NCI-H1436 treated with DMSO at 0.1 percent for 48 hours (cell line): ENCODE measurements at regions not wholly inside any gene's neighbourhood (a gene's known extent, or its start where the extent isn't known, plus 50 kb on each side); places are given as distances from the start of the nearest gene placed in this dataset.
"Not testable (repeated sequence)": the region's sequence is repeated elsewhere in the genome, so short reads cannot be mapped to it uniquely, and the experiment has no call there.

ENCODE experiments used
- DNase-seq: peaks from one replicate; lab custom pipeline; 2025; lab: John Stamatoyannopoulos, UW

DNA sequence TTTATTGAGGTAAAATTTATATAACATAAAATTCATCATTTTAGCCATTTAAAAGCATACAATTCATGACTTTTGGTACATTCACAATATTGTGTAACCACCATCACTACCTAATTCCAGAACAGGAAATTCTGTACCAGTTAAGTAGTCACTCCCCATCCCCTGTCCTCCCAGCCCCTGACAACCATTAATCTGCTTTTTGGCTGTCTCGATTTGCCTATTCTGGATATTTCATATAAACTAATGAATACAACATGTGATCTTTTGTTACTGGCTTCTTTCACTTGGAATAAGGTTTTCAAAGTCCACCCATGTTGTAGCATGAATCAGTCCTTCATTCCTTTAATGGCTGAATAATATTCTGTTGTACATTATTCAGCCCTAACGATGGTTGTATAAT, 115.6 kb upstream of the KLF14 start:
- no peak for DNase-seq

DNA sequence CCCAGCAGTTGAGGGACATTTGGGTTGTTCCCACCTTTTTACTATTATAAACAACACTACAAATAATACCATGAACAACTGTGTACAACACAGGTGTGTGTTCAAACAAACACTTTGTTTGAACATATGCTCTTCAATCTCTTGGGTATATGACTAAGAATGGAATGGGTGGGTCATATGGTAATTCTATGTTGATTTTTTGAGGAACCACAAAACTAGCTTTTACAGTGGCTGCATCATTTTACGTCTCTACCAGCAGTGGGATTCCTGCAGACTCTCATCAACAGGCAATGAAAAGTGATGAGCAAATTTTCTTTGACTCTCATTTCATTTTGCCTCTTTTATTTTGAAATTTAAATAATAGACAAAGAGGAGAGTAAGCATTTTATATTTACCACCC, 116.9 kb upstream of the KLF14 start:
- DNase-seq = no peak

DNA sequence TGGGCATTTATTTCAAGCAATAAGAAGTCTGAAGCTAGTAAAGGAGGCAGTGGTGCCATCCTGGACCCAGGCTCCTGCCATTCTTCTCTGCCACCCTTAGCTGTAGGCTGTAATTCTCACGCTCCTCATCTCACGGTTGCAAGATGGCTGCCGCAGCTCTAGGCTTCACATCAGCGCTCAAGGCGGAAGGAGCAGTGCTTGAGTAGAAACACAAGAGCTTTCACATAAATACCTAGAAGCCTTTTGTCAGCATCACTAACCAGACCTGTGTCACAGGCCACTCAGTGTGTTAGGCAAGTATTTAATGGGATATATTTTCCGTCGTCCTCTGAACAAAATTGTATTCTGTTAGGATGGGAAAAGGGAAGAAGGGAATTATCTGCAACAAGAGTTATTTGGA, 118.9 kb upstream of the KLF14 start:
- no peak for DNase-seq

GRCh38 chr7:130853503-130854279, 119.7 kb upstream of the KLF14 start:
- no peak for DNase-seq

GRCh38 chr7:130854481-130854880, 120.5 kb upstream of the KLF14 start:
- no peak for DNase-seq

DNA sequence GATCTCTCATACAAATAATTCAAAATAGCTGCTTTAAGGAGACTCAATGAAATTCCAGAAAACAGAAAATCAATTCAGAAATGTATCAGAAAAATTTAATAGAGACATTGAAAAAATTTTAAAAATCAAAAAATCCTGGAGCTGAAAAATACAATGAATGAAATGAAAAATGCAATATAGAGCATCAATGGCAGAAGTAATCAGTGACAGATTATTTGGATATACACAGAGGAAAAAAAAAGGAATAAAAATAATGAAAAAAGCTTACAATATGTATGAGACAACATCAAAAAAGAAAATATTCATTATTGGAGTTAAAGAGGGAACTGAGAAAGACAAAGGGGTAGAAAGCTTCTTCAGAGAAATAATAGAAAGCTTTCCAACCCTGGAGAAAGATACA, 122.9 kb upstream of the KLF14 start:
- DNase-seq = no peak

DNA sequence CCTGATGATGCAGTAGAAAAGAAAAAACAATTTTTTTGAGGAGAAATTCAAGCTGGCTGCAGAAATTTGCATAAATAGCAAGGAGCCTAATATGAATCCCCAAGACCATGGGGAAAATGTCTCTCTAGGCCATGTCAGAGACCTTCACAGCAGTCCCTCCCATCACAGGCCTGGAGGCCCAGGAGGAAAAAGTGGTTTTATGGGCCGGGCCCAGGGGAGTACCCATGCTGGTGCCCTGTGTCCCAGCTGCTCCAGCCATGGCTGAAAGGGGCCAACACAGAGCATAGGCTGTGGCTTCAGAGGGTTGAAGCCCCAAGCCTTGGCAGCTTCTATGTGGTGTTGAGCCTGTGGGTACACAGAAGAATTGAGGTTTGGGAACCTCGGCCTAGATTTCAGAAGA, 126.8 kb upstream of the KLF14 start:
- DNase-seq = not testable (repeated sequence)

DNA sequence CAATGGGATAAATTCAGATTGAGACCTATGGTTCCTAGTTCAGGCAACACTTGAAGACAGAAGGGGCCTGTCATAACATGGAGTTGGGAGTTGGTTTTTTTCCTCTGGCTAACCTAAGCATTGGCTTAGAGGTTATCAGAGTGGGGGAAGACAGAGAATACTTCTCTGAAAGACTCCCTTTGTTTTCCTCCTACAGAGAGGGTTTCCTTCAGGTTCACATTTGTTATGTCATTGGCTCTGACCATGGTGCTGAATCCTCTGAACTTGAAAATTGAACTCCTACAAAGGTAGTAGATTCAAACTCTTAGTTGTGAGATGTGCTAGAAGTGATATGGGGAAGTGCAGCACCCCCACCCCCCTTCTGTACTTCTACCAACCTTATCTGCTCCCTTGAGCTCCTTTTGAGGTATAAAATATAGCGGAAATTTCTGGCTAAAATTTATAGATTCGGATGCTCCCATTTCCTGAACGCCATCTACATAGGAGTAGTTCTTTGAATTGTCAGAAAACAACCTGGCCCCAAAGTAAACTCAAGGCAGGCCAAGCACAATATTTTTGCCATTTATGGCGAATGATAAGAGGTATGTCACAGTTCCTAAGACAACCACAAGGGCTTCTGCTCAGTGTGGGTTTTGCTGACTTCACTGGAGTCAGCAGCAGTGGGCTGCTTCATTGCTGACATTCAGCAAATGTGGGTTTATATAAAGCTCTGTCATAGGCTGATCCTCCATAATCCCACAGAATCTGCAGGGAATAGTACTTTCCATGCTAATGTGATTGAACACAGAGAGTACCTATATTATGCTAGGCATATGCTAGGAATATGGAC, 131.6 kb upstream of the KLF14 start:
- DNase-seq = no peak

- DNase-seq = no peak
Observed at GRCh38 chr7:130867039-130867438, 133.0 kb upstream of the KLF14 start.

- no peak for DNase-seq
Observed at GRCh38 chr7:130867581-130868136, 133.7 kb upstream of the KLF14 start.

DNA sequence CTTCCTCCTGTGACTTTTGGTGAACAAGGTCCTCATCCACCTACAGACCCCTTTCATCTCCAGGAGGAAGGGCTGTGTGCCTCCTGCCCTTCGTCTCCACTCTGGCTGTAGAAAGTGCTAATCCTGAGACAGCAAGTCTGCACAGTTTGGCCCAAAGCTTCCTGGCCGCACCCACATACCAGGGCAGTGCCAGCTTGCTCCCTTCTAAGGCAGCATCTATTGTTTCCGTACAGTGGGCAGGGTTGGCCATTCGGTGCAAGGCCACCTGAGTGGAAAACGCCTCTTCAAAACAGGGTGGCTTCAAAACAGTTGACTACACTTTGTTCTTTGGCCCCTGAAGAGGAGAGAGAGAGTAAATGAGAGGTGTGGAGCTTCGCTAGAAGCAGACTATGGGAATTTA, 134.1 kb upstream of the KLF14 start:
- no peak for DNase-seq

- DNase-seq = no peak
Observed at GRCh38 chr7:130869918-130870317, 135.9 kb upstream of the KLF14 start.

- no peak for DNase-seq
Observed at GRCh38 chr7:130872341-130872740, 138.3 kb upstream of the KLF14 start.

DNA sequence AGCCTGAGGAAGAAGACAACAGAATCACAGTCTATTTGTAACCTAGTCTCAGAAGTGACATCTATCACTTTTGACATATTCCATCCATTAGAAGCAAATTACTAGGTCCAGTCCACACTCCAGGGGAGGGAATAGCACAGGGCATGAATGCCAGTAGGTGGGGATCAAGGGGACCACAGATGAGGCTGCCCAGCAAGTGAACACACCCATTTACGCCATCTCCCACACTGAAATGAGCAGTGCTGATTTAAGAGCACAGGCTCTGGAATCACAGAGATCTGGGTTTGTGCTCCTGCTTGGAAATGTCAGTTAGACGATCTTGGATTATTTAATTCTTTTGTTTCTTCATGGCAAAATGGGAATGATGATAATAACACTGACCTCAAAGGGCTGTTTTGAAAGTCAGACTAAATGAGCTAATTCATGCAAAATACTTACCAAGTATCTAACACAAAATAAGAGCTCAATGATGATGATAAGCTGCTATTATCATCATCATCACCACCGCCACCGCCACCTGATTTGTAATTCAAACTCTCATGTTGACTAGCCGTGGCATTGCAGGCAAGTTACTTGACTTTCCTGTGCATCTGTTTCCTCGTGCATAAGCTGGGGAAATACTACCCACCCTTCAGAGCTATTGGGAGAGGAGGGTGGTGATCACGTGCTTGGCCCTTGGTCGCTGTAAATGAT, 138.9 kb upstream of the KLF14 start:
- DNase-seq = no peak

DNA sequence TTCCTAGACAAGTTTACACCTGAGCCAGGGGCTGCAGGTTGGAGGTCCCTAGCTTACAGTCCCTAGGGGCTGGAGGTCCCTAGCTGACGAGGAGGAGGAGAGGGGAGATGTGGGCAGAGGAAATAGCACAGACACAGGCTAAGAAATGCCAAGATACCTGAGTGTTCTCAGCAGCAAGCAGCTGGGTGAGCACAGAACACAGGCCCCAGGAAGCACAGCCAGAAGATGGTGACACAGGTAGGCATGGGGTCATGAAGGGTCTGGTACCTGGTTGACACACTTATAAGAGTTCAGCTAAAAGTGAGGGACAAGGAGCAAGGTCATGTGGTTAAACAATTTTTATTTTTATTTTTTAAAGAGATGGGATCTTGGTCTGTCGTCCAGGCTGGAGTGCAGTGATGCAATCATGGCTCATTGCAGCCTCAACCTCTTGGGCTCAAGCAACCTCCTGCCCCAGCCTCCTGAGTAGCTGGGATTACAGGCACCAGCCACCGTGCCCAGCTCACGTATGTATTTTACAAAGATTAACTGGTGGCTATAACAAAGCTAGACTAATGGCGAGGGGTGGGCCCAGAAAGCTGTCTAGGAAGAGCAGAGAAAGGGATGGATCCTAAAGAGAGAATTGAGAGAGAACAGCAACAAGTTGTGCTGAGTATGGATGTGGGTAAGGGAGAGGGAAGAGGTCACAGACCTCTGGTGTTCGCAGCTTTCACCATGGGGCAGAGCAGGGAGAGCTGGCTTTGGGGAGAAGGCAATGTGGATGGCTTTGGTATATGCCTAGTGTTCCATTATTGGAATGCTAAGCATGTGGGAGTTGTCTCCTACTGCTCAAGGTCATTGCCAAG, 140.3 kb upstream of the KLF14 start:
- DNase-seq = no peak

- no peak for DNase-seq
Observed at GRCh38 chr7:130875265-130875741, 141.3 kb upstream of the KLF14 start.

- DNase-seq = no peak
Observed at GRCh38 chr7:130875901-130876300, 141.9 kb upstream of the KLF14 start.

GRCh38 chr7:130877236-130877990, 143.4 kb upstream of the KLF14 start:
- no peak for DNase-seq

GRCh38 chr7:130877991-130878305, 143.9 kb upstream of the KLF14 start:
- DNase-seq = no peak

GRCh38 chr7:130878785-130879184, 144.8 kb upstream of the KLF14 start:
- DNase-seq = no peak

GRCh38 chr7:130879191-130879590, 145.2 kb upstream of the KLF14 start:
- DNase-seq = no peak
